Right lobe of liver (tissue), 6 donors: ENCODE measurements at regions not wholly inside any gene's neighbourhood (a gene's known extent, or its start where the extent isn't known, plus 50 kb on each side); places are given as distances from the start of the nearest gene placed in this dataset.

ENCODE experiments used
- ATAC-seq, 4 donors: fragments of 200-7000 bp; cut with Tn5 transposase; one replicate each; pipeline ENCODE4 v1.9.1; 2020; ENCODE audit warnings: mild to moderate bottlenecking in 4 of 4, moderate library complexity in 4 of 4
- DNase-seq, 3 donors: peaks; one replicate each; pipeline ENCODE4 v3.0.0-alpha.2; 2020
- H3K27ac ChIP-seq, 3 donors: fragments of 200-600 bp; one replicate each; pipeline ENCODE4 v1.8.0; 2022
- H3K27me3 ChIP-seq, 2 donors: fragments of 200-600 bp; one replicate each; pipeline ENCODE4 v1.8.0; 2022
- H3K36me3 ChIP-seq, 4 donors: fragments of 200-600 bp; sonication (generic) in 1 of 4; one replicate each; pipeline versions ENCODE4 v1.5.1 to v1.8.0; 2017 to 2022; ENCODE audit warnings: control low read depth in 1 of 4
- H3K4me1 ChIP-seq, 4 donors: fragments of 200-600 bp; sonication (generic) in 1 of 4; one replicate each; pipeline versions ENCODE4 v1.5.1 to v1.8.0; 2017 to 2022; ENCODE audit warnings: control low read depth in 1 of 4
- H3K4me3 ChIP-seq, 3 donors: fragments of 200-600 bp; one replicate each; pipeline ENCODE4 v1.8.0; 2022
- H3K9me3 ChIP-seq, 4 donors: fragments of 200-600 bp; sonication (generic) in 1 of 4; one replicate each; pipeline versions ENCODE4 v1.5.1 to v1.8.0; 2017 to 2022; ENCODE audit warnings: control low read depth in 1 of 4
- CTCF ChIP-seq, 4 donors: fragments of 200-600 bp in 3 of 4; fragments of 450-650 bp in 1 of 4; IDR thresholded peaks; one replicate each; pipeline versions ENCODE4 v1.5.1 to v1.8.0; 2016 to 2022; ENCODE audit warnings: antibody characterized with exemption in 4 of 4, mild to moderate bottlenecking in 2 of 4
- POLR2A ChIP-seq: fragments of 450-650 bp; IDR thresholded peaks from one replicate; pipeline ENCODE4 v1.6.1; 2017; ENCODE audit warnings: antibody characterized with exemption, mild to moderate bottlenecking
- WGBS: methylation state at CpG from one replicate; pipeline ENCODE4 v1.1.6; 2018; ENCODE audit warnings: low coverage, low lambda C conversion rate; ENCODE audit not compliant: insufficient coverage; ENCODE audit errors: missing lambda C conversion rate; 5-methylcytosine and 5-hydroxymethylcytosine counted together
- intact Hi-C, 2 donors: fragments of 100-400 bp; cut with DNase I; formaldehyde crosslinking; loops; one replicate each; pipeline versions ENCODE4 v1.11.2 to v1.14.1; 2022
- donor health status: DM: no; HTN: yes; CAD: no.
- donor health status: DM: no; HTN: no; CAD: no.
- donor health status: DM: no; HTN: no; CAD: no.
- donor health status: DM: no; HTN: yes; CAD: no.
- donor health status: DM: no; HTN: yes; CAD: no.

- no peak for TF ChIP-seq POLR2A
- intact Hi-C loops = no loop called here
- DNase-seq (no peak), ATAC-seq (no peak)
- no peaks in the 10 kb centered on the region for H3K36me3 ChIP-seq
- no peaks in the 10 kb centered on the region for H3K9me3 ChIP-seq
- WGBS = 95% methylated on average over 3 of the region's 3 CpGs
- H3K27ac ChIP-seq = no peak overlapping the region
- no peak overlapping the region for H3K4me3 ChIP-seq
- H3K27me3 ChIP-seq = no peaks in the 10 kb centered on the region
- H3K4me1 ChIP-seq = no peaks in the 10 kb centered on the region
Observed at GRCh38 chr10:28188526-28188925, 114.3 kb downstream of the MPP7 start.

GRCh38 chr10:28186887-28187578, 115.8 kb downstream of the MPP7 start:
- intact Hi-C loops = no loop called here

GRCh38 chr10:28186461-28186860, 116.4 kb downstream of the MPP7 start:
- H3K27me3 ChIP-seq = no peaks in the 10 kb centered on the region
- 62% methylated on average over 4 of the region's 4 CpGs for WGBS
- no peak overlapping the region for H3K4me3 ChIP-seq
- H3K4me1 ChIP-seq = no peaks in the 10 kb centered on the region
- intact Hi-C loops = no loop called here
- TF ChIP-seq CTCF (IDR thresholded peaks at IDR 0.05) (no peak), POLR2A (no peak)
- no peak overlapping the region for H3K27ac ChIP-seq
- ATAC-seq (no peak), DNase-seq (no peak)
- no peaks in the 10 kb centered on the region for H3K36me3 ChIP-seq
- no peaks in the 10 kb centered on the region for H3K9me3 ChIP-seq

More at GRCh38 chr10:28186887-28187578, 115.8 kb downstream of the MPP7 start:
- H3K27me3 ChIP-seq = no peaks in the 10 kb centered on the region
- no peak overlapping the region for H3K4me3 ChIP-seq
- H3K9me3 ChIP-seq = no peaks in the 10 kb centered on the region
- DNase-seq = no peak
- no peaks in the 10 kb centered on the region for H3K4me1 ChIP-seq
- ATAC-seq = no peak
- H3K36me3 ChIP-seq = no peaks in the 10 kb centered on the region
- H3K27ac ChIP-seq = no peak overlapping the region
- 80% methylated on average over 7 of the region's 10 CpGs for WGBS
- TF ChIP-seq POLR2A (no peak), CTCF (IDR thresholded peaks at IDR 0.05) (no peak)

GRCh38 chr10:28184810-28185209, 118.1 kb downstream of the MPP7 start:
- Histone ChIP-seq H3K4me1 (no peaks in the 10 kb centered on the region), H3K9me3 (no peaks in the 10 kb centered on the region), H3K4me3 (no peak overlapping the region), H3K27me3 (no peaks in the 10 kb centered on the region), H3K36me3 (no peaks in the 10 kb centered on the region), H3K27ac (no peak overlapping the region)
- TF ChIP-seq CTCF (IDR thresholded peaks at IDR 0.05) = no peak
- no peak for TF ChIP-seq POLR2A
- intact Hi-C loops = no loop called here
- ATAC-seq (no peak), DNase-seq (no peak)
- WGBS = 80% methylated on average over 1 of the region's 1 CpG

DNA sequence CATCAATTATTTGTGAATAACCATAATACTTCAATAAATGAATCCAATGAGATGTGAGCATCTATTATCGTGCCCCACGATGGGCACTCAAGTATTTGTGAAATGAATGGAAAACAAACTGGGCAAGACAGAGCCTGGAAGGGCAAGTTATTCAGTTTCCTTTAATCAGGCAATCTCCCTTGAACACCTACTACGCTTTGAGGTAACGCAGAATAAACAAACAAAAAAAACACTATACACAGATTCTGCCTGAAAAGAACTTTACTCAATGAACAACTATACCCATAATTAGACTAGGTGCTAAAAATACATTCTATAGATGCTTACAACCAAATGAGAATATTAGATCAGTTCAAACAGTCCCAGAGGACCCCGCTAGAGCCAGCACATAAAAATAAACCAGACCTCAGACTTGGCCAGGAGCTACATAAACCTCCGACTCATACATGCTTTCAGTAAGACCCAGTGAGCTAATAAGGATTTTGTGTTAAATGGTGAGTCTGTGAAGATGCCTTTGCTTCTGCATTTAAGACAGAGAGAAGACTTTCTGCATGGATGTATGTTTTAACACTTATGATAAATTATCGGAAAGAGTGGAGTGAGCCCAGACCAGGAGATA, 121.3 kb downstream of the MPP7 start:
- intact Hi-C loops = no loop called here
- Histone ChIP-seq H3K36me3 (no peaks in the 10 kb centered on the region), H3K27me3 (no peaks in the 10 kb centered on the region), H3K4me3 (no peak overlapping the region), H3K9me3 (no peaks in the 10 kb centered on the region), H3K27ac (no peak overlapping the region), H3K4me1 (peaks cover 0 to 12% (median 0%) of the 10 kb centered on the region in 4 donors)
- DNase-seq (no peak), ATAC-seq (no peak)
- no peak for TF ChIP-seq CTCF (IDR thresholded peaks at IDR 0.05)
- no peak for TF ChIP-seq POLR2A
- WGBS = 63% methylated on average over 7 of the region's 7 CpGs
